HG02798 (cell line): ENCODE measurements at regions not wholly inside any gene's neighbourhood (a gene's known extent, or its start where the extent isn't known, plus 50 kb on each side); places are given as distances from the start of the nearest gene placed in this dataset.

ENCODE experiments used
- ATAC-seq: cut with Tn5 transposase; IDR thresholded peaks from one replicate; pipeline ENCODE4 v1.9.1; 2021; ENCODE audit warnings: mild to moderate bottlenecking; ENCODE audit not compliant: unreplicated experiment, poor library complexity

GRCh38 chr12:104863296-104863948 lies 94.7 kb downstream of the SLC41A2 start:
- no peak for ATAC-seq

- no peak for ATAC-seq
These were observed 99.2 kb downstream of the SLC41A2 start for GRCh38 chr12:104858611-104859543.

- ATAC-seq, result no peak
These were observed 101.6 kb downstream of the SLC41A2 start for GRCh38 chr12:104856531-104856930.

GRCh38 chr12:104855599-104855998 lies 102.5 kb downstream of the SLC41A2 start:
- ATAC-seq, result no peak

- ATAC-seq, result no peak
These were observed 105.2 kb downstream of the SLC41A2 start for GRCh38 chr12:104852896-104853295.

DNA sequence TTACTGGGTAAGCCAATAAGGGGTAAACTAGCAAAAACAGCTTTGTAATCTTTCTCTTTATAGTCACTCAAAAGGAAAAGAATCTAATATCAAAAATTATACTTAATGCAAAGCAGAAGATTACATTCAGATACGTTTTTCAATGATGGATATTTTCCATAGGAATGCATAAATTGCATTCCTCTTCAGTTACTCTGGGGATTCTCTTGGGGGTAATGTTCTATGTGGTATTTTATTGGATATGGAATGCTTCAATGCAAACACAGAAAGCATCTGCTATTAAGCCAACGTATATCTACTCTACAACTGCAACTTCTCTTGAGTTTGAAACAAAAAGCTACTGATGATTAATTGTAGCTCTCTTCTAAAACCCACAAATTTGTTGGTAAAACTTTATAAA lies 106.0 kb downstream of the SLC41A2 start:
- no peak for ATAC-seq

DNA sequence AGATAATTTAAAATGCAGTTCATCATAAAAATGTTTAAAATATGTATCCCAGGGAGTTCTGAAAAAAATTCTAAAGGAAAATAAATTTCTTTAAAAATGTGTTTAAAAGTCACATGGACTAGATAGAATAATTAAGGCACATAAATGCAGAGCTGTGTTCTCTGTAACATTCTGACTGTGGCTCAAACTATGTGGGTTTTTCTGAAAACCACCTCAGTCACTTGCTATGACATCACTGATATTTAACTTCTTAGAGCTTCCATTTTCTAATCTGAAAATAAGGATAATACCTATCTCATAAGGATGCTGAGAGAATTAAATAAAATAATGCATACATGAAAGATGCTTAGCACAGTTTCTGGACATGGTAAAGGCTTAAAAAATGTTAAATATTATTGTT lies 107.3 kb downstream of the SLC41A2 start:
- no peak for ATAC-seq

- ATAC-seq, result no peak
These were observed 111.9 kb downstream of the SLC41A2 start for GRCh38 chr12:104846056-104846767.

DNA sequence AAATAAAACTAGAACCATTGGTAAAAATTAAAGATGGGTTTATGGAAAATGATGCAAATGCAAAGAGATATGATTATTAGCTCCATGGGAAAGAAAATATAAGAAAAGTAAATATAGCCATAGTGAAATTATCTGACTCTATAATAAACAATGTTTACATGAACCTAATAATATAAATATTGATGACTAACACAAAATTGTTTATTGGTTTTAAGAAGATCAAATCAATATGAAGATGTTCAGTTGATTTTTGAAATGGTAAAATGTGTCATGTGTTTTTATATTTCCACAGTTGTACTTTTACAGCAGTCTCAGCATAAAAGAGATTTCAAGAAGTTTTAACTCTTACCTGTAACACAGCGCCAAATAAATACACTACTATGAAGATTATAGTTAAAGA lies 114.0 kb downstream of the SLC41A2 start:
- ATAC-seq, result no peak

- ATAC-seq, result no peak
These were observed 117.8 kb downstream of the SLC41A2 start for GRCh38 chr12:104840262-104840661.

DNA sequence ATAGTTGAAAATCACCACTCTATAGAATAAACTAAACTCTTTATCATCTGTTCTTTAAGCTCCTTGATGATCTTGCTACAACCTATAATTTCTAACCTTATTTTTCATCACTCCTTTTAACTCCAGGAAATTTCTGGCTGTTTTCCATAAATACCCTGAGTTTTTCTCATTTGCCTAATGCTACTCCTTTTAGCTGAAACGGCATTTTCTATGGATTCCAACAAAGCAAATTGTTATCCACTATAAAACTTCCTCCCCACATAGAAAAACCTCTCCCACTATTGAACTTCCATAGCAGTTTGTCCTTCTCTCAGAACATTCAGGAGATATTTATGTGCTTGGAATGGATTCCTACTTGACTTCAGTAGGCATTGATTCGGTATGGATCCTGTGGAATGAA lies 122.8 kb downstream of the SLC41A2 start:
- no peak for ATAC-seq

DNA sequence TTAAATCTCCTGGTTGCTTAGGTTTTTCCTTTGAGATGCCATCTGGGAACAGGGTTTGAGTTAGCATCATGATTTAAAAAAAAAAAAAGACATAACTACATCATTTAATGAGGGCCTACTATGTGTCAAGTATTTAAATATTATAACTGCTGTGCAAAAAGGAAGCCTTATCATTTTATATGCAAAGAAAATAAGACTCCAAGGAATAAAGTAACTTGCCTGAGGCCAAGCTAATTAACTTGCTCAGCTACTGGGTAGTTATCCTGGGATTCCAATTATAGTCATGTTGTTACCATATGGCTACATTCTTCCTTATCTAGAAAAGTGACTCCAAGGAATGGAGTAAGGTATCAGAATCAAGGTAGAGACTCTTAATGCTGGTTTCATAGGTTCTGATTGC lies 123.5 kb downstream of the SLC41A2 start:
- ATAC-seq, result no peak

GRCh38 chr12:104833756-104834155 lies 124.3 kb downstream of the SLC41A2 start:
- no peak for ATAC-seq

- ATAC-seq, result no peak
These were observed 130.1 kb downstream of the SLC41A2 start for GRCh38 chr12:104828015-104828414.

DNA sequence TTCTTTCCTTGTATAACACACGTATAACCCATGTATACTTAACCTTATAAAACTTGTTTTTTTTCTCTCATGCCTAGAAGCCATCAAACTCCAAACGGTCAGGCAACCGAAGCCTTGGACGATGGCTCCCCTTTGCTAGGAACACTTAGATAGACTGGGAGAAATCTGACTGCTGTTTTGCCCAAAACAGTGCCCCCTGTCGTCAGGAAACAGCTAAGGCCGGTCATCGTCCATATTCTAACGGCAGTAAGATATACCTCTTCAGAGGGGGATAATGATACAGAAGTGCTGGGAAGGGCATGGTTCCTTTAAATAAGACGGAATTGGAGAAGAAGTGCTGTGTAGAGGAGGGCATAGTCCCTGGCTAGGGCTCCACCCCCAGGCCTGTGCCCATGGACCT lies 130.5 kb downstream of the SLC41A2 start:
- ATAC-seq, result no peak

- ATAC-seq, result no peak
These were observed 132.7 kb downstream of the SLC41A2 start for GRCh38 chr12:104825408-104825807.

DNA sequence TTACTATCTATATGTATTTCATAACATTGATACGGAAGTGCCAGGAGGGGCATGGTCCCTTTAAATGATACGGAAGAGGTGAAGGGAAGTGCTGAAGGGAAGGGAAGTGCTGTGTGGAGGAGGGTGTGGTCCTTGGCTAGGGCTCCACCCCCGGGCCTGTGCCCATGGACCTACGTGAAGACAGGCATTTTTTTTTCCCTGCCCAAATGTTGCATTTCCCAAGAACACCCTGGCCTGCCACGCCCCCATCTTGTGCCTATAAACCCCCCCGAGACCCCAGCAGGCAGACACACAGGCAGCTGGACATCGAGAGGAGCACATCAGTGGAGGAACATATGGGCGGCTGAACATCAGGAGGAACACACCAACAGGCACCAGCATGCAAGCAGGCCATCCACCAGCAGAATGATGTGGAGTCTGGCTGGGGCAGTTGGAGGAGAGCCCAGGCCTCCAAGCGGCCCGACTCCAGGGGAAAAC lies 134.1 kb downstream of the SLC41A2 start:
- no peak for ATAC-seq

GRCh38 chr12:104822941-104823340 lies 135.1 kb downstream of the SLC41A2 start:
- ATAC-seq, result no peak

- no peak for ATAC-seq
These were observed 141.1 kb downstream of the SLC41A2 start for GRCh38 chr12:104816845-104817503.

GRCh38 chr12:104815935-104816334 lies 142.2 kb downstream of the SLC41A2 start:
- no peak for ATAC-seq
